ENCODE measurements at regions not wholly inside any gene's neighbourhood (a gene's known extent, or its start where the extent isn't known, plus 50 kb on each side); places are given as distances from the start of the nearest gene placed in this dataset.

DNA sequence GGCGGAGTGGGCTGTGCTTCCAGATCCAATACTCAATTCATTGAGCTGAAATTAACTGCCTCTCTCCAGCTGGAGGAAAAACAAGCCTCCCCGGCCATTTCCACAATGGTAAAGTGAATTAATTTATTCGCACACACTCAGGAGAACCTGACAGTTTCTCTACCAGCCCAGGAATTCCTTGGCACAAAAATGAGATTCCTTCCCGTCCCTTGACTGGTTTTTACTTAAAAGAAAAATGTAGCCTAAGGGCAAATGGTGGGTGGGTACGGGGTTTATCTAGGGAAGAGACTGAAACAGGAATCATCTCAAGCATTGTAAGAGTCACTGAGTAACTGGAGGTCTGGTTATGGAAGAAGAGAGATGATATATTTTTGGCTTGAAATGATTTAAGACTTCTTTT, 102.7 kb downstream of the VCX3A start:
- TF ChIP-seq EZH2 (IDR thresholded peaks at IDR 0.05; ENCODE audit: low read length, unreplicated experiment) (no peak), EZH2phosphoT487 (IDR thresholded peaks at IDR 0.05; ENCODE audit: borderline replicate concordance, low read length) (no peak)
- TF ChIP-seq, protein P1, sequence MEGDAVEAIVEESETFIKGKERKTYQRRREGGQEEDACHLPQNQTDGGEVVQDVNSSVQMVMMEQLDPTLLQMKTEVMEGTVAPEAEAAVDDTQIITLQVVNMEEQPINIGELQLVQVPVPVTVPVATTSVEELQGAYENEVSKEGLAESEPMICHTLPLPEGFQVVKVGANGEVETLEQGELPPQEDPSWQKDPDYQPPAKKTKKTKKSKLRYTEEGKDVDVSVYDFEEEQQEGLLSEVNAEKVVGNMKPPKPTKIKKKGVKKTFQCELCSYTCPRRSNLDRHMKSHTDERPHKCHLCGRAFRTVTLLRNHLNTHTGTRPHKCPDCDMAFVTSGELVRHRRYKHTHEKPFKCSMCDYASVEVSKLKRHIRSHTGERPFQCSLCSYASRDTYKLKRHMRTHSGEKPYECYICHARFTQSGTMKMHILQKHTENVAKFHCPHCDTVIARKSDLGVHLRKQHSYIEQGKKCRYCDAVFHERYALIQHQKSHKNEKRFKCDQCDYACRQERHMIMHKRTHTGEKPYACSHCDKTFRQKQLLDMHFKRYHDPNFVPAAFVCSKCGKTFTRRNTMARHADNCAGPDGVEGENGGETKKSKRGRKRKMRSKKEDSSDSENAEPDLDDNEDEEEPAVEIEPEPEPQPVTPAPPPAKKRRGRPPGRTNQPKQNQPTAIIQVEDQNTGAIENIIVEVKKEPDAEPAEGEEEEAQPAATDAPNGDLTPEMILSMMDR (conservative IDR thresholded peaks at IDR 0.05; ENCODE audit: low read depth, low read length) = no peak
